ENCODE measurements at regions not wholly inside any gene's neighbourhood (a gene's known extent, or its start where the extent isn't known, plus 50 kb on each side); places are given as distances from the start of the nearest gene placed in this dataset.

GRCh38 chr7:148939128-148939755, 55.2 kb upstream of the EZH2 start:
- WGBS, 2 donors (ENCODE audit: low coverage in 1 of 2) = 100% methylated on average over 1 of the region's 1 CpG; no CpG with 5 or more reads in 1 of the 2 donors
- no peak for ATAC-seq
- no peak overlapping the region for H3K27ac ChIP-seq

DNA sequence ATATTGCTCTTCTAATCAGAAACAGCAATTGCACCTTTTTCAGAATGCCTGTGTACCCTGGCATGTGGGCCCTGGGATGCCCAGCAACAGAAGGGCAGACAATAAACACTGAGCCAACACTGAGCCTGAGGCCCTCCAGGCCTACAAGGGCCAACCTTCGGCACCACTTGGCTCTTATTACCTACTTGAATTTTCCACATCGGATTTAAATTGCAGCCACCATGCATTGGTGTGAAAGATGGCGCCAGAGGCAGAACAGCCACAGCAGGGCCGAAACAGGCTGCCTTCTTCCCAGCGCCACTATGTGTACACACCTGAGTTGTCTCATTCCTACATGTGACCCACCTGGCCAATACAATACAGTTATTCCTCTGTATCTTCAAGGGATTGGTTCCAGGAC, 51.4 kb upstream of the EZH2 start:
- TF ChIP-seq POLR2A (IDR thresholded peaks at IDR 0.05) (no peak), POLR2AphosphoS5 (IDR thresholded peaks at IDR 0.05) (no peak), EP300 (IDR thresholded peaks at IDR 0.05) (no peak)
- TF ChIP-seq, protein P1, sequence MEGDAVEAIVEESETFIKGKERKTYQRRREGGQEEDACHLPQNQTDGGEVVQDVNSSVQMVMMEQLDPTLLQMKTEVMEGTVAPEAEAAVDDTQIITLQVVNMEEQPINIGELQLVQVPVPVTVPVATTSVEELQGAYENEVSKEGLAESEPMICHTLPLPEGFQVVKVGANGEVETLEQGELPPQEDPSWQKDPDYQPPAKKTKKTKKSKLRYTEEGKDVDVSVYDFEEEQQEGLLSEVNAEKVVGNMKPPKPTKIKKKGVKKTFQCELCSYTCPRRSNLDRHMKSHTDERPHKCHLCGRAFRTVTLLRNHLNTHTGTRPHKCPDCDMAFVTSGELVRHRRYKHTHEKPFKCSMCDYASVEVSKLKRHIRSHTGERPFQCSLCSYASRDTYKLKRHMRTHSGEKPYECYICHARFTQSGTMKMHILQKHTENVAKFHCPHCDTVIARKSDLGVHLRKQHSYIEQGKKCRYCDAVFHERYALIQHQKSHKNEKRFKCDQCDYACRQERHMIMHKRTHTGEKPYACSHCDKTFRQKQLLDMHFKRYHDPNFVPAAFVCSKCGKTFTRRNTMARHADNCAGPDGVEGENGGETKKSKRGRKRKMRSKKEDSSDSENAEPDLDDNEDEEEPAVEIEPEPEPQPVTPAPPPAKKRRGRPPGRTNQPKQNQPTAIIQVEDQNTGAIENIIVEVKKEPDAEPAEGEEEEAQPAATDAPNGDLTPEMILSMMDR (IDR thresholded peaks at IDR 0.05) = no peak
- H3K27ac ChIP-seq = no peak overlapping the region

More at GRCh38 chr7:148939128-148939755, 55.2 kb upstream of the EZH2 start:
- Histone ChIP-seq H3K9me3 (no peaks in the 10 kb centered on the region), H3K27me3 (no peaks in the 10 kb centered on the region), H3K4me3 (no peak overlapping the region), H3K4me1 (peaks cover 0 to 17% (median 3%) of the 10 kb centered on the region in 3 donors), H3K36me3 (no peaks in the 10 kb centered on the region)
- TF ChIP-seq, protein P1 (IDR thresholded peaks at IDR 0.05) = no peak
- no peak for TF ChIP-seq POLR2A (IDR thresholded peaks at IDR 0.05)
- no peak for TF ChIP-seq POLR2AphosphoS5 (IDR thresholded peaks at IDR 0.05)
- TF ChIP-seq EP300 (IDR thresholded peaks at IDR 0.05) = no peak

More for the DNA sequence above, 51.4 kb upstream of the EZH2 start:
- Histone ChIP-seq H3K9me3 (no peaks in the 10 kb centered on the region), H3K4me1 (peaks cover 0 to 5% (median 3%) of the 10 kb centered on the region in 3 donors), H3K4me3 (no peak overlapping the region), H3K27me3 (no peaks in the 10 kb centered on the region), H3K36me3 (no peaks in the 10 kb centered on the region)
- WGBS, 2 donors (ENCODE audit: low coverage in 1 of 2) = 91 to 100% methylated on average over 3 to 5 of the region's 5 CpGs
- no peak for ATAC-seq
